NCI-H1092 treated with DMSO at 0.1 percent for 48 hours (cell line): ENCODE measurements at regions not wholly inside any gene's neighbourhood (a gene's known extent, or its start where the extent isn't known, plus 50 kb on each side); places are given as distances from the start of the nearest gene placed in this dataset.

ENCODE experiments used
- DNase-seq: peaks from one replicate; lab custom pipeline; 2025; lab: John Stamatoyannopoulos, UW

DNA sequence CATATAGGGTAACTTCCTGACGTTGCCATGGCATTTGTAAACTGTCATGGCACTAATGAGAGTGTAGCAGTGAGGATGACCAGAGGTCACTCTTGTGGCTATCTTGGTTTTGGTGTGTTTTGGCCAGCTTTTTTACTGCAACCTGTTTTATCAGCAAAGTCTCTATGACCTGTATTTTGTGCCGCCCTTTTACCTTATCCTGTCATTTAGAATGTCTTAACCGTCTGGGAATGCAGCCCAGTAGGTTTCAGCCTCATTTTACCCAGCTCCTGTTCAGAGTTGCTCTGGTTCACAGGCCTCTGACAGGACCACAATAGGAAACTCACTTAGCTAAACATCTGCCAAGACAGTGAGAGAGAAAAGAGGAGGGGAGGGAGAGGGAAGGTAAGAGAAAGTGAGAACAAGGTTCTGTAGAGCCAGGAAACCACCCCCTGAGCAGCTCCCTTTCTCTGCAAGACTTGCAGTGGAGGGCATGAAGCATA lies 64.8 kb upstream of the PLEKHG3 start:
- no peak for DNase-seq

DNA sequence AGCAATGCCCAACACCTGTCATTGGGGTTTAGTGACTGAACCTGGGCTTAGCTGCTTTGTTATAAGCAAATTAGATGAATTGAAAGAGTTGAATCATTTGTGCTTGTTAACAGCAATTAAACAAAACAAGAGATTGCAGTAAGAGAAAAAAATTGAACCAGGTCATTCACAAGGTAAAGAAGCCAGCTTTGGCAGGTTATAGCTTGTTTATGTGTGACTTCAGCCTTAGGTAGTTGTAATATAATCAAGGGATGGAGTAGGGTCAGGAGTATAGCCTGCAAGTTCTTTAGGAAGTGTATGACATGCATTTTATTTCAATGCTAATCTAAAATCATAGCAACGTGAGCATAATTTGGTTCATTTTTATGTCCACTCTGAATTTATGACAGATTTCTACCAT lies 63.4 kb upstream of the PLEKHG3 start:
- DNase-seq = no peak

DNA sequence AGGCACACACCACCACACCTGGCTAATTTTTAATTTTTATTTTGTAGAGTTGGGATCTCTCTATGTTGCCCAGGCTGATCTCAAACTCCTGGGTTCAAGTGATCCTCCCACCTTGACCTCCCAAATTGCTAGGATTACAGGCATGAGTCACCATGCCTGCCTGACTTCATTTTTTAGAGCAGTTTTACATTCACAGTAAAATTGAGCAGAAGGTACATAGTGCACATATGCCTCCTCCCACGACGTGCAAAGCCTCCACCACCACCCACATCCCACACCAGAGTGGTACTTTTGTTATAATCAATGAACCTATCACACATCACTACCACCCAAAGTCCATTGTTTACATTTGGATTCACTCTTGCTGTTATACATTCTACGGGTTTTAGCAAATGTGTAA lies 62.5 kb upstream of the PLEKHG3 start:
- no peak for DNase-seq

DNA sequence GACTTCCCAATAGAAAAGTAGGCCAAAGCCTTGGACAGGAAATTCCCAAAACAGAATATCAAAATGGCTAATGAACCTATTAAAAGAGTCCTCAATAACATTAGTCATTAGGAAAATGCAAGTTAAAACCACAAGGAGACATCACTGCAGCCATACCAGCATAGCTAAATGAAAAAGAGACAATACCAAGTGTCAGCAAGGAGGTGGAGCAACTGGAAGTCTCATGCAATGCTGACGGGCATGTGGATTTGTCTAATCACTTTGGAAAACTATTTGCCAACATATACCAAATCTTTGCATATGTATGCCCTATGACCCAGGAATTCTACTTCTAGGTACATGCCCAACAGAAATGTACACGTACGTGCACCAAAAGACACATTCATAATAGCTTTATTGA lies 60.5 kb upstream of the PLEKHG3 start:
- no peak for DNase-seq

DNA sequence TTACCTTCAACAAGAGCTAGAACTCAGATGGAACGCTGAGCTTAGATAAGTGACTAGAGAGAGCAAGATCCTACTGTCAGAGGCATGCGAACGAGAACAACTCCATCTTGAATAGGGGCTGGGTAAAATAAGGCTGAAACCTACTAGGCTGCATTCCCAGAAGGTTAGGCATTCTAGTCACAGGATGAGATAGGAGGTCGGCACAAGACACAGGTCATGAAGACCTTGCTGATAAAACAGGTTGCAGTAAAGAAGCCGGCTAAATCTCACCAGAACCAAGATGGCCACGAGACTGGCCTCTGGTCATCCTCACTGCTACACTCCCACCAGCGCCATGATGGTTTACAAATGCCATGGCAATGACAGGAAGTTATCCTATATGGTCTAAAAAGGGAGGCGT lies 59.6 kb upstream of the PLEKHG3 start:
- DNase-seq = no peak

DNA sequence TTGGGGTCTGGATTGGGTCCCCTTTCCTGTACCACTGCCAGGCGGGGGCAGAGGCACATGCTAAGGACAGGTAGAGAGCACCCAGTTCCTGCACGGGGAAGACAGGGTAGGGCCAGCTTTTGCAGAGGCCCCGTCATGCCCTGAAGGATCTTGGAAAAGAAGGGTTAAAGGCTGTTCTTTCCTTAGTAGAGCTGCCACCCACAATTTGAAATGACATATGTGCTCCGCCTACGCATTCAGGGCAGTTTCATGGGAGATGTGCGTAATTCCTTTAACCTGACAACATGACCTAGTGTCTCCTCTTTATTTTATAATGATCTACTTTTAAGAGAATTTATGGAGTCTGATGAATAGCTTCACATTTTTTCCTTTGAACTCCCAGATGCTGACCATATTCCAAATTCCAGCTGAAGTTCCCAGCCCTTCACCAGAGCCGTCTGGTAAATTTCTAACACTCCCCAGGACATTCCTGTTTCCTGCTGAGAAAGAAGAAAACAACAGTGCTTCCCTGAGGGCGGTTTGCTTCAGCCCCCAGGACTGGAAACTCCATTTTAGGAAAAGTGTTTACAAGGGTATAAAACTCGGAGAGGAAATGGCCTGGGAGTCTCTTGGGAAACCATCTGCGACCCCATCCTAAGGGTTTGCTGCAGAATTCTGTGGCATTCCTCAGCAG lies 58.9 kb upstream of the PLEKHG3 start:
- DNase-seq = no peak

DNA sequence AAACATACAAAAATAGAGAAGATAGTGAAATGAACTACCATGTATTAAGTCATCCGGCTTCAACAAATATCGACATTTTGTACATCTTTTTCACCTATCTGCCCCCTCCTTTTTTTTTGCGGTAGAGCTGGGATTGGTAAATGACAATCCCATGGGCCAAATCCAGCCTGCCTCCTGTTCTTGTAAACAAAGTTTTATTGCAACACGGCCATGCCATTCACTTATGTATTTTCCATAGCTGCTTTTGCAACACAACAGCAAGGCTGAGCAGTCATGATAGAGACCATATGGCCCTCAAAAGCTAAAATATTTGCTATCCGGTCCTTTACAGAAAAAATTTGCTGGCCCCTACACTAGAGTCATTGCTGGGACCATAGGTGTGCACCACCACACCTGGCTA lies 58.1 kb upstream of the PLEKHG3 start:
- DNase-seq = no peak

DNA sequence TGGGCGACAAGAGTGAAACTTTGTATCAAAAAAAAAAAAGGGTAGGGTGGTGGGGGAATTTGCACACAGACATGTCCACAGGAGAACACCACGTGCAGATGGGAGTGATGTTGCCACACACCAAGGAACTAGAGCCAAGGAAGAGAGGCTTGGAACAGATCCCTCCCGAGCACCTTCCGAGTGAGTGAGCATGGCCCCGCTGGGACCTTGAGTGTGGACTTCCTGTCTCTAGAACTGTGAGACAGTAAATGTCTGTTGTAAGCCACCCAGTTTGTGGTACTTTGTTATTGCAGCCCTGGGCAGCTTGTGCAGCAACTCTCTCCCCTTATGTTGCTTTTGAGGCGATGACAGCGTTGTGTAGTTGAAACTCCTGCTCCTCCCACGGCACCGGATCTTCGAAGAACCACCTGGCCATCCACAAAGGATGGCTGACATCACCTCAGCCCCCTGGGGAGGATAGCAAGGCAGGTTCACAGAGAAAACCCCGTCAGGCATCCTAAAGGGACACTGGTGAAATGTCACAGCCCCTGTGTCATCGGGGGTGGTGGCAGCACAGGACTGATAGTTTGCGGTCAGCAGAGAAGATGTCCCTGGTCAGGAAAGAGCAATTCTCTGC lies 54.7 kb upstream of the PLEKHG3 start:
- no peak for DNase-seq

DNA sequence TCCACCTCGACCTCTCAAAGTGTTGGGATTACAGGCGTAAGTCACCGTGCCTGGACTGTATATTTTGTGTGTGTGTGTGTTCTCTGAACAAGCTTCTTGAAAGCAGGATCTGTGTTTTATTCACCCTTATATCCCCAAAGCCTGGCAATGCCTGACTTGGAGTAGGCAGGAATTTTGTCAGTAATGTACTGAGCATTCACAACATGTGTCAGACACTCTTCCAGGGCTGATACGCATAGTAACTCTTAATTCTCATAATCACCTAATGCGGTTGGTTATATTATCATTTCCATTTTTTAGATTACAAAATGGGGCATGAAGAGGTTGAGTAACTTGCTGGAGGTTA lies 50.4 kb upstream of the PLEKHG3 start:
- no peak for DNase-seq

DNA sequence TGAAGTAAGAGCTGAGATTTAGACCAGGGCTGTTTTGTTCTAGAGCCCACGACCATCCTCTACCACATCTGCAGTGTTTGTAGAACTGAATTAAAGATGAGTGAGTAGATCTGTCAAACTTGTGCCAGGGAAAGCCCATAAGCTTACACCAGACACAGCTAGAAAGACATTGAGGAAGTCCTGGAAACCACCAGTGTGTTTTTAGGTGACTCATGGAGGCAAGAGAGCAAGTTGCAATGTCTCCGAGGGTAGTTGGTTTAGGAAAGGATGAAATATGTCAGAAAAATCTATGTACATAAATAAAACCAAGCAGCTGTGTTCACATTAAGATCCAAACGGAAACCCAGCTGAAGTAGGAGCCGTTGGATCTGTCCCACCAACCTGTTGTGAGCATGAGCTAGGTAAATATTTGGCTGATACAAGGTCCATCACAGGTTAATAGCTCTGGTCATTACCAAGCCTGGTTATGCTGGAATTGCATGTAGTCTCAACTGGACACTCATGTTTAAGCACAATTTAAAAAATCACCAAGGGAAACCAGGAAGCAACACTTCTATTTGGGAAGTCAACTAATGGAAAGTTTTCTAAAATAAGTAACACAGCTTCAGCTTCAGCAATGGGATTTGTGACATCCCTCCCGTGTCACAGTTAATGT lies 49.9 kb upstream of the PLEKHG3 start:
- DNase-seq = peak; percentile 13
